Pons (tissue), 1 donor: ENCODE measurements at regions not wholly inside any gene's neighbourhood (a gene's known extent, or its start where the extent isn't known, plus 50 kb on each side); places are given as distances from the start of the nearest gene placed in this dataset.
"Not testable (repeated sequence)": the region's sequence is repeated elsewhere in the genome, so short reads cannot be mapped to it uniquely, and the experiment has no call there.

ENCODE experiments used
- DNase-seq: peaks from one replicate; pipeline ENCODE4 v3.0.0-alpha.2; 2016; ENCODE audit warnings: low spot score

GRCh38 chr13:48583859-48584311 lies 51.0 kb upstream of the RCBTB2 start:
- no peak for DNase-seq

GRCh38 chr13:48585456-48585840 lies 52.6 kb upstream of the RCBTB2 start:
- peak; percentile 97 for DNase-seq

GRCh38 chr13:48586591-48587103 lies 53.8 kb upstream of the RCBTB2 start:
- peak; percentile 37 for DNase-seq

GRCh38 chr13:48588120-48588519 lies 55.2 kb upstream of the RCBTB2 start:
- no peak for DNase-seq

DNA sequence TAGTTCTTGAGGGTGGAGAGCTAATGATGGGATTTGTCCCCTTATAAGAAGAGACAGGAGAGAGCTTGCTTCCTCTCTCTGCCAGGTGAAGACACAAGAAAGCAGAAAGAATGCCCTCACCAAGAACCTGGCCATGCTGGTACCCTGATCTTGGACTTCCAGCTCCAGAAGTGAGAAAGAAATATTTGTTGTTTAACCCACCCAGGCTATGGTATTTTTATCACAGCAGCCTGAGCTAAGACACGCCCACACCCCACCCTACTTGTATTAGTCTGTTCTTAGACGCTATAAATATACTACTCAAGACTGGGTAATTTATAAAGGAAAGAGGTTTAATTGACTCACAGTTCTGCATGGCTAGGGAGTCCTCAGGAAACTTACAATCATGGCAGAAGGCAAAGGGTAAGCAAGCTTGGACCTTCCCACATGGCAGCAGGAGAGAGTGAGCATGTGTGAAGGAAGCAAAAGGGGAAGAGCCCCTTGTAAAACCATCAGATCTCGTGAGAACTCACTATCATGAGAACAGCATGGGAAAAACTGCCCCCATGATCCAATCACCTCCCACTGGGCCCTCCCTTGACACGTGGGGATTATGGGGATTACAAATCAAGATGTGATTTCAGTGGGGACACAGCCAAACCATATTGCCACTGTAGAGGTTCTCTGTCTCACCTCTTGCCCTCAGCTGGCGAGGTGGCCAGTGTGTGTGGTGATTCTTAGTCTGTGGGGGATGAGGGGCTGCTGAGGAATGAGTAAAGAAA lies 57.4 kb upstream of the RCBTB2 start:
- DNase-seq: no peak

- DNase-seq: not testable (repeated sequence)
Observed at GRCh38 chr13:48591124-48591872, 58.4 kb upstream of the RCBTB2 start.

- DNase-seq: no peak
Observed at GRCh38 chr13:48591889-48592687, 59.2 kb upstream of the RCBTB2 start.

DNA sequence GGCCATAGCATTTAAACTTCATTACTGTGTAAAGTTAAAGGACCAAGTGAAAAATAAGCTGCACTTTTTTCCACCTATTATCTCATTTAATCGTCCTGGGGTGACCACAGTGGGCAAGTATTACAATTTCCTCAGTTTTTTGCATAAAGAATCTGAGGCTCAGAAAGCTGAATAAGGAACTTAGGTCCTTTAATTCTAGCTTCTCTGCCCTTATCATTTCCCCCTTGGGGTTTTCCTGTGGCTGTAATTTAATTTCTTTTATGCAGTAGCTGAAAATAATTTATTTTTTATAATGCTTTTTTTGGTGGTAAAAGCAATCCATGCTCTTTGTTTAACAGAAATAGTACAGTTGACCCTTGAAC lies 59.8 kb upstream of the RCBTB2 start:
- no peak for DNase-seq

GRCh38 chr13:48593536-48593935 lies 60.2 kb upstream of the CYSLTR2 start:
- DNase-seq: no peak

- DNase-seq: no peak
Observed at GRCh38 chr13:48594096-48594815, 59.5 kb upstream of the CYSLTR2 start.

GRCh38 chr13:48595431-48596429 lies 58.0 kb upstream of the CYSLTR2 start:
- peak; percentile 78 for DNase-seq

- DNase-seq: no peak
Observed at GRCh38 chr13:48600374-48601364, 53.1 kb upstream of the CYSLTR2 start.

DNA sequence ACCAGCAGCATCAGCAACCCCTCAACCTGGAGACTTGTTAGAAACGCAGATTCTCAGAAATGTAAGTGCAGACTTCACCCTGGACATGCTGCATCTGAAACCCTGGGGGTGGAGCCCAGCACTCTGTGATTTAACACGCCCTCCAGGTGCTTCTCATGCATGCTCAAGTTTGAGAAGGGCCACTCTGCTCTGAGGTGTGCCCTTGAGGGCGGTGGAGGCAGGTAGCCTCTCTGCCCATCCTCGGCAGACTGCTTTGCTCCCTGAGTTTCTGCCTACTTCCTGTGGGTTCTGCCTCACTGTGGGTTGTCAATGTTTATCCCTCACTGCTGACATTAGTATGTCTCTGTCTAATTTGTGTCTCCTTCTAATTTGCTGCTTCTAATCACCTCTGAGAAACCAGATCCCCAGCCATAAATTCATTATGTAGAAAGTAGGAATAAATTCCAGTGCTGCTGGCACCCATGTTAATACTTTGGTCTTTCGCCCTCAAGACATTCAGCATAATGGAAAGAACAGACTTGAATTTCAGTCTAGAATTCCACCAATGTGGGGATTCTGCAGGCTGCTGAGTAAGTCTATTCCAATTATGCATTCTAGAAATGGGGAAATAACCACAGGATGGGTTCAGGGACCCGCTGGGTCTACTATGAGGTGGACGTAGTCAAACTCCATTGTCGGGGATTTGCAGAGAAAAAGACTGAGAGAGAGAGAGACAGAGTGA lies 51.3 kb upstream of the CYSLTR2 start:
- DNase-seq: no peak

DNA sequence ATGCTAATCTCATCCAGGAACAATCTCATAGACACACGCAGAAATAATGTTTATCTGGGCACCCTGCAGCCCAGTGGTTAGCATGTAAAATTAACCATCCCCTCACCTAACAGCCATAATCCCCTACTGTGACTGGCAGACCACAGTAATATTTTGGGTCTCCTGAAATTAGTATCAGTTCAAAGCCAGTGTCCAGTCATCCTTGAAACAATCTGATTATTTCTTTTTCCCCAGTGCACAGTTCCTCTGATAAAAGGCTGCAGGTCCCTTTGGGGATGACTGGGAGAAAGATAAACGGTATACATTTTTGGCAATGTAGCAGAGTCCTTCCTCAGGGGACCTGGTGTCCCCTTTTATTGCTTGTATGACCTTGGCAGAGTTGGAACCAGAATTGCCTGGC lies 50.4 kb upstream of the CYSLTR2 start:
- no peak for DNase-seq
